HCT116 (cell line): ENCODE measurements at regions not wholly inside any gene's neighbourhood (a gene's known extent, or its start where the extent isn't known, plus 50 kb on each side); places are given as distances from the start of the nearest gene placed in this dataset.

Source experiments
- ATAC-seq: fragments of 200-7000 bp; cut with Tn5 transposase; 2 replicates; pipeline ENCODE4 v1.9.1; 2020; ENCODE audit warnings: mild to moderate bottlenecking, moderate library complexity
- BruUV-seq: library from RNA; stranded (reverse); fragments of 400-500 nt; replicated peaks from 2 replicates; lab custom pipeline; 2021; lab: Mats Ljungman, UMichigan
- CTCF ChIA-PET: fragments of 300-600 bp; sonication (Branson Sonifier 250); formaldehyde crosslinking; loops from one replicate; lab custom pipeline; 2021; ENCODE audit warnings: antibody characterized with exemption; lab: Charles Lee
- POLR2A ChIA-PET: fragments of 300-600, 350-600 bp; sonication (Branson Sonifier 250); formaldehyde crosslinking; loops from one replicate; lab custom pipeline; 2021; ENCODE audit warnings: antibody characterized with exemption; lab: Charles Lee
- RAD21 ChIA-PET, 2 experiments: fragments of 300-600 bp; sonication (Branson Sonifier 250); formaldehyde crosslinking; loops; one replicate each; lab custom pipeline; 2023; ENCODE audit warnings: low total read pairs in 2 of 2; ENCODE audit not compliant: uncharacterized antibody in 2 of 2, unreplicated experiment in 2 of 2, low non-redundant PET in 1 of 2; lab: Charles Lee
- DNase-seq: peaks from one replicate; pipeline ENCODE4 v3.0.0-alpha.2; 2010; ENCODE audit warnings: low read depth, low spot score
- H2AFZ ChIP-seq: fragments of 200-600 bp; shearing (Covaris generic), sonication (generic); 2 replicates; pipeline ENCODE4 v1.6.1; 2017; ENCODE audit warnings: low read depth, mixed run types, mixed read lengths, antibody characterized with exemption, low read length; ENCODE audit not compliant: poor library complexity, severe bottlenecking
- H3K27ac ChIP-seq: 2 replicates; pipeline ENCODE4 v1.5.1; 2012; ENCODE audit warnings: low read depth, low read length
- H3K27me3 ChIP-seq: fragments of 200-600 bp; sonication (generic); 2 replicates; pipeline ENCODE4 v1.6.1; 2016; ENCODE audit warnings: mixed run types, low read length, mixed read lengths; ENCODE audit not compliant: insufficient read depth
- H3K36me3 ChIP-seq, 2 experiments: fragments of 200-500 bp in 1 of 2; fragments of 200-600 bp in 1 of 2; sonication (Bioruptor generic) in 1 of 2; sonication (generic) in 1 of 2; 2 replicates each; pipeline versions ENCODE4 v1.5.1 to v1.6.1; 2014 to 2016; ENCODE audit warnings: low read length in 2 of 2, inconsistent platforms in 1 of 2, mixed read lengths in 1 of 2, mixed run types in 1 of 2; ENCODE audit not compliant: insufficient read depth in 2 of 2, control insufficient read depth in 1 of 2
- H3K4me1 ChIP-seq, 2 experiments: fragments of 200-600 bp in 1 of 2; sonication (generic) in 1 of 2; 2 replicates each; pipeline versions ENCODE4 v1.5.1 to v1.6.1; 2012 to 2017; ENCODE audit warnings: low read length in 2 of 2, inconsistent platforms in 1 of 2, mild to moderate bottlenecking in 1 of 2, mixed read lengths in 1 of 2, mixed run types in 1 of 2, moderate library complexity in 1 of 2; ENCODE audit not compliant: insufficient read depth in 2 of 2, control insufficient read depth in 1 of 2
- H3K4me2 ChIP-seq: fragments of 200-600 bp; sonication (generic); 2 replicates; pipeline ENCODE4 v1.6.1; 2017; ENCODE audit warnings: mixed run types, low read length, mixed read lengths
- H3K4me3 ChIP-seq, 2 experiments: fragments of 200-600 bp in 1 of 2; sonication (generic) in 1 of 2; replicated peaks in 1 of 2; 2 replicates each; pipeline ENCODE4 v1.5.1; 2011 to 2016; ENCODE audit warnings: low read length in 2 of 2, control low read depth in 1 of 2, low read depth in 1 of 2, mild to moderate bottlenecking in 1 of 2, mixed read lengths in 1 of 2, mixed run types in 1 of 2
- H3K79me2 ChIP-seq: fragments of 200-600 bp; sonication (generic); 2 replicates; pipeline ENCODE4 v1.6.1; 2017; ENCODE audit warnings: mild to moderate bottlenecking, mixed run types, low read length, moderate library complexity, mixed read lengths; ENCODE audit not compliant: insufficient read depth
- H3K9ac ChIP-seq: fragments of 200-600 bp; sonication (generic); 2 replicates; pipeline ENCODE4 v1.6.1; 2016; ENCODE audit warnings: low read length, mixed read lengths
- H3K9me2 ChIP-seq: fragments of 200-600 bp; sonication (generic), shearing (Covaris generic); 2 replicates; pipeline ENCODE4 v1.6.1; 2017; ENCODE audit warnings: mixed run types, mild to moderate bottlenecking, moderate library complexity; ENCODE audit not compliant: insufficient read depth
- H3K9me3 ChIP-seq, 2 experiments: fragments of 200-500 bp in 1 of 2; fragments of 200-600 bp in 1 of 2; sonication (Bioruptor generic) in 1 of 2; sonication (generic) in 1 of 2; 2 replicates each; pipeline ENCODE4 v1.6.1; 2014 to 2017; ENCODE audit warnings: low read length in 2 of 2, mixed read lengths in 2 of 2, inconsistent platforms in 1 of 2, low read depth in 1 of 2, mild to moderate bottlenecking in 1 of 2, mixed run types in 1 of 2, moderate library complexity in 1 of 2; ENCODE audit not compliant: control insufficient read depth in 1 of 2, insufficient read depth in 1 of 2
- H4K20me1 ChIP-seq: fragments of 200-600 bp; sonication (generic), shearing (Covaris generic); 2 replicates; pipeline ENCODE4 v1.6.1; 2017; ENCODE audit warnings: mixed run types, mild to moderate bottlenecking, moderate library complexity; ENCODE audit not compliant: insufficient read depth
- CBX3 ChIP-seq: IDR thresholded peaks from 2 replicates; pipeline ENCODE4 v1.6.1; 2012; ENCODE audit warnings: low read depth
- CEBPB ChIP-seq: IDR thresholded peaks from 2 replicates; pipeline ENCODE4 v1.6.1; 2012; ENCODE audit warnings: low read depth
- EGR1 ChIP-seq: IDR thresholded peaks from 2 replicates; pipeline ENCODE4 v1.6.1; 2012; ENCODE audit warnings: low read depth
- EZH2 ChIP-seq: fragments of 200-600 bp; sonication (generic); IDR thresholded peaks from 2 replicates; pipeline ENCODE4 v1.6.1; 2017; ENCODE audit warnings: antibody characterized with exemption, mixed run types
- EZH2phosphoT487 ChIP-seq: fragments of 200-600 bp; IDR thresholded peaks from 2 replicates; pipeline ENCODE4 v1.6.1; 2018; ENCODE audit warnings: antibody characterized with exemption, borderline replicate concordance
- JUND ChIP-seq: IDR thresholded peaks from 2 replicates; pipeline ENCODE4 v1.6.1; 2012
- POLR2AphosphoS5 ChIP-seq: IDR thresholded peaks from 2 replicates; pipeline ENCODE4 v1.6.1; 2011; ENCODE audit warnings: mild to moderate bottlenecking, low read depth, low read length, moderate library complexity
- RAD21 ChIP-seq: IDR thresholded peaks from 2 replicates; pipeline ENCODE4 v1.6.1; 2012; ENCODE audit warnings: low read depth, mild to moderate bottlenecking
- SIN3A ChIP-seq: IDR thresholded peaks from 2 replicates; pipeline ENCODE4 v1.6.1; 2012; ENCODE audit warnings: low read depth
- SP1 ChIP-seq: IDR thresholded peaks from 2 replicates; pipeline ENCODE4 v1.6.1; 2012; ENCODE audit warnings: low read depth
- SRF ChIP-seq: IDR thresholded peaks from 2 replicates; pipeline ENCODE4 v1.6.1; 2012; ENCODE audit warnings: low read depth
- TCF7L2 ChIP-seq: IDR thresholded peaks from 2 replicates; pipeline ENCODE4 v1.7.0; 2011; ENCODE audit warnings: borderline replicate concordance, inconsistent platforms; ENCODE audit not compliant: insufficient read depth, insufficient read length; ENCODE audit errors: extremely low read depth
- YY1 ChIP-seq: IDR thresholded peaks from 2 replicates; pipeline ENCODE4 v1.6.1; 2011; ENCODE audit warnings: low read length, low read depth, moderate library complexity, mild to moderate bottlenecking; ENCODE audit not compliant: insufficient replicate concordance; ENCODE audit errors: extremely low read depth
- ZFX ChIP-seq: fragments of 450-650 bp; IDR thresholded peaks from 2 replicates; pipeline ENCODE4 v1.6.1; 2017
- ZNF274 ChIP-seq: fragments of 200-500 bp; sonication (Bioruptor generic); IDR thresholded peaks from 2 replicates; pipeline ENCODE4 v1.6.1; 2014; ENCODE audit warnings: mild to moderate bottlenecking, low read depth, low read length, inconsistent platforms
- intact Hi-C: fragments of 100-400 bp; cut with micrococcal nuclease; formaldehyde crosslinking; loops from 2 replicates; pipeline ENCODE4 v1.10.0; 2022
- TF ChIP-seq, protein P1 (sequence below): IDR thresholded peaks from 2 replicates; pipeline ENCODE4 v1.6.1; 2012
- TF ChIP-seq, protein P2 (sequence below): IDR thresholded peaks from 2 replicates; pipeline ENCODE4 v1.6.1; 2012; ENCODE audit warnings: low read depth
- TF ChIP-seq, protein P3 (sequence below), 3 experiments: fragments of 200-600 bp in 1 of 3; sonication (generic) in 1 of 3; IDR thresholded peaks in 2 of 3; conservative IDR thresholded peaks in 1 of 3; 2 replicates each; pipeline ENCODE4 v1.5.1; 2012 to 2017; ENCODE audit warnings: low read depth in 2 of 3, low read length in 2 of 3, antibody characterized with exemption in 1 of 3, borderline replicate concordance in 1 of 3, control low read depth in 1 of 3, mild to moderate bottlenecking in 1 of 3, mixed read lengths in 1 of 3, mixed run types in 1 of 3, moderate library complexity in 1 of 3; ENCODE audit not compliant: insufficient read depth in 1 of 3
- TF ChIP-seq, protein P4 (sequence below): IDR thresholded peaks from 2 replicates; pipeline ENCODE4 v1.6.1; 2012

DNA sequence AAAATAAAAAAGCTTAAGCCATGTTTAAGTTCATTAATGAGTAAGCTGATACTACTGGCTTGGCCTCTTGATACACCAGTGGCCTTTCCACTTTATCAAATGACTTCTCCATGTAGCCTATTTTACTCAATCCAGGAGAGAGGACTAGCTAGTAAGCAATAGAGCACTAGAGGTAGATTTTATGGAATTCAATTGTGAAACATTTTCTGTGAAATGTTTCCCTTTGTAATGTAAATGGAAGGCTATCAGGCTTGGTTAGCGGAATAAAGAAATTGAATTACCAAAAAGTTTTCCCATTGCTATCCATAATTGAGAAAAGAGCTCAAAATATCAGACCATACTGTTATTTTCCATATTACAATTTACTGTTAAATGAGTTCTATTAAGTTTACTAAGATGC is 515.4 kb upstream of the CDH2 start:
- Histone ChIP-seq H3K27ac (no peak overlapping the region), H3K4me1 (no peaks in the 10 kb centered on the region), H3K36me3 (no peaks in the 10 kb centered on the region), H3K9me2 (no peaks in the 10 kb centered on the region), H3K79me2 (no peaks in the 10 kb centered on the region), H3K27me3 (no peaks in the 10 kb centered on the region)
- RAD21 ChIA-PET: no interaction called here
- intact Hi-C loops: no loop called here
- TF ChIP-seq, protein P1, sequence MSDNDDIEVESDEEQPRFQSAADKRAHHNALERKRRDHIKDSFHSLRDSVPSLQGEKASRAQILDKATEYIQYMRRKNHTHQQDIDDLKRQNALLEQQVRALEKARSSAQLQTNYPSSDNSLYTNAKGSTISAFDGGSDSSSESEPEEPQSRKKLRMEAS: no peak
- no peak for TF ChIP-seq EGR1
- TF ChIP-seq, protein P2, sequence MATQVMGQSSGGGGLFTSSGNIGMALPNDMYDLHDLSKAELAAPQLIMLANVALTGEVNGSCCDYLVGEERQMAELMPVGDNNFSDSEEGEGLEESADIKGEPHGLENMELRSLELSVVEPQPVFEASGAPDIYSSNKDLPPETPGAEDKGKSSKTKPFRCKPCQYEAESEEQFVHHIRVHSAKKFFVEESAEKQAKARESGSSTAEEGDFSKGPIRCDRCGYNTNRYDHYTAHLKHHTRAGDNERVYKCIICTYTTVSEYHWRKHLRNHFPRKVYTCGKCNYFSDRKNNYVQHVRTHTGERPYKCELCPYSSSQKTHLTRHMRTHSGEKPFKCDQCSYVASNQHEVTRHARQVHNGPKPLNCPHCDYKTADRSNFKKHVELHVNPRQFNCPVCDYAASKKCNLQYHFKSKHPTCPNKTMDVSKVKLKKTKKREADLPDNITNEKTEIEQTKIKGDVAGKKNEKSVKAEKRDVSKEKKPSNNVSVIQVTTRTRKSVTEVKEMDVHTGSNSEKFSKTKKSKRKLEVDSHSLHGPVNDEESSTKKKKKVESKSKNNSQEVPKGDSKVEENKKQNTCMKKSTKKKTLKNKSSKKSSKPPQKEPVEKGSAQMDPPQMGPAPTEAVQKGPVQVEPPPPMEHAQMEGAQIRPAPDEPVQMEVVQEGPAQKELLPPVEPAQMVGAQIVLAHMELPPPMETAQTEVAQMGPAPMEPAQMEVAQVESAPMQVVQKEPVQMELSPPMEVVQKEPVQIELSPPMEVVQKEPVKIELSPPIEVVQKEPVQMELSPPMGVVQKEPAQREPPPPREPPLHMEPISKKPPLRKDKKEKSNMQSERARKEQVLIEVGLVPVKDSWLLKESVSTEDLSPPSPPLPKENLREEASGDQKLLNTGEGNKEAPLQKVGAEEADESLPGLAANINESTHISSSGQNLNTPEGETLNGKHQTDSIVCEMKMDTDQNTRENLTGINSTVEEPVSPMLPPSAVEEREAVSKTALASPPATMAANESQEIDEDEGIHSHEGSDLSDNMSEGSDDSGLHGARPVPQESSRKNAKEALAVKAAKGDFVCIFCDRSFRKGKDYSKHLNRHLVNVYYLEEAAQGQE: no peak
- TF ChIP-seq, protein P3, sequence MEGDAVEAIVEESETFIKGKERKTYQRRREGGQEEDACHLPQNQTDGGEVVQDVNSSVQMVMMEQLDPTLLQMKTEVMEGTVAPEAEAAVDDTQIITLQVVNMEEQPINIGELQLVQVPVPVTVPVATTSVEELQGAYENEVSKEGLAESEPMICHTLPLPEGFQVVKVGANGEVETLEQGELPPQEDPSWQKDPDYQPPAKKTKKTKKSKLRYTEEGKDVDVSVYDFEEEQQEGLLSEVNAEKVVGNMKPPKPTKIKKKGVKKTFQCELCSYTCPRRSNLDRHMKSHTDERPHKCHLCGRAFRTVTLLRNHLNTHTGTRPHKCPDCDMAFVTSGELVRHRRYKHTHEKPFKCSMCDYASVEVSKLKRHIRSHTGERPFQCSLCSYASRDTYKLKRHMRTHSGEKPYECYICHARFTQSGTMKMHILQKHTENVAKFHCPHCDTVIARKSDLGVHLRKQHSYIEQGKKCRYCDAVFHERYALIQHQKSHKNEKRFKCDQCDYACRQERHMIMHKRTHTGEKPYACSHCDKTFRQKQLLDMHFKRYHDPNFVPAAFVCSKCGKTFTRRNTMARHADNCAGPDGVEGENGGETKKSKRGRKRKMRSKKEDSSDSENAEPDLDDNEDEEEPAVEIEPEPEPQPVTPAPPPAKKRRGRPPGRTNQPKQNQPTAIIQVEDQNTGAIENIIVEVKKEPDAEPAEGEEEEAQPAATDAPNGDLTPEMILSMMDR (IDR thresholded peaks at IDR 0.05 in 2 of 3, conservative IDR thresholded peaks at IDR 0.05 in 1 of 3; ENCODE audit: borderline replicate concordance in 1 of 3, insufficient read depth in 1 of 3, low read depth in 2 of 3, low read length in 2 of 3): no peak
- no peak for TF ChIP-seq POLR2AphosphoS5
- TF ChIP-seq ZFX: no peak
- no peak for TF ChIP-seq EZH2
- TF ChIP-seq RAD21: no peak
- TF ChIP-seq YY1: no peak
- no peak for TF ChIP-seq EZH2phosphoT487
- TF ChIP-seq, protein P4, sequence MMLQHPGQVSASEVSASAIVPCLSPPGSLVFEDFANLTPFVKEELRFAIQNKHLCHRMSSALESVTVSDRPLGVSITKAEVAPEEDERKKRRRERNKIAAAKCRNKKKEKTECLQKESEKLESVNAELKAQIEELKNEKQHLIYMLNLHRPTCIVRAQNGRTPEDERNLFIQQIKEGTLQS: no peak
- no peak for TF ChIP-seq CBX3
- TF ChIP-seq SP1: no peak
- no peak for TF ChIP-seq SRF
- TF ChIP-seq SIN3A: no peak
- no peak for TF ChIP-seq ZNF274
- no peak for TF ChIP-seq TCF7L2
- TF ChIP-seq CEBPB: no peak
- no peak for TF ChIP-seq JUND
- TF ChIP-seq, all 23 proteins: peak for 0
- no peak overlapping the region for H2AFZ ChIP-seq
- BruUV-seq: no TSS peak
- no peak overlapping the region for H3K4me2 ChIP-seq
- H3K9me3 ChIP-seq: no peaks in the 10 kb centered on the region
- H3K9ac ChIP-seq: no peak overlapping the region
- ChIA-PET CTCF (no interaction called here), POLR2A (no interaction called here)
- no peak overlapping the region for H3K4me3 ChIP-seq
- DNase-seq: no peak
- ATAC-seq: no peak
- no peaks in the 10 kb centered on the region for H4K20me1 ChIP-seq
